ENCODE measurements at regions not wholly inside any gene's neighbourhood (a gene's known extent, or its start where the extent isn't known, plus 50 kb on each side); places are given as distances from the start of the nearest gene placed in this dataset.

DNA sequence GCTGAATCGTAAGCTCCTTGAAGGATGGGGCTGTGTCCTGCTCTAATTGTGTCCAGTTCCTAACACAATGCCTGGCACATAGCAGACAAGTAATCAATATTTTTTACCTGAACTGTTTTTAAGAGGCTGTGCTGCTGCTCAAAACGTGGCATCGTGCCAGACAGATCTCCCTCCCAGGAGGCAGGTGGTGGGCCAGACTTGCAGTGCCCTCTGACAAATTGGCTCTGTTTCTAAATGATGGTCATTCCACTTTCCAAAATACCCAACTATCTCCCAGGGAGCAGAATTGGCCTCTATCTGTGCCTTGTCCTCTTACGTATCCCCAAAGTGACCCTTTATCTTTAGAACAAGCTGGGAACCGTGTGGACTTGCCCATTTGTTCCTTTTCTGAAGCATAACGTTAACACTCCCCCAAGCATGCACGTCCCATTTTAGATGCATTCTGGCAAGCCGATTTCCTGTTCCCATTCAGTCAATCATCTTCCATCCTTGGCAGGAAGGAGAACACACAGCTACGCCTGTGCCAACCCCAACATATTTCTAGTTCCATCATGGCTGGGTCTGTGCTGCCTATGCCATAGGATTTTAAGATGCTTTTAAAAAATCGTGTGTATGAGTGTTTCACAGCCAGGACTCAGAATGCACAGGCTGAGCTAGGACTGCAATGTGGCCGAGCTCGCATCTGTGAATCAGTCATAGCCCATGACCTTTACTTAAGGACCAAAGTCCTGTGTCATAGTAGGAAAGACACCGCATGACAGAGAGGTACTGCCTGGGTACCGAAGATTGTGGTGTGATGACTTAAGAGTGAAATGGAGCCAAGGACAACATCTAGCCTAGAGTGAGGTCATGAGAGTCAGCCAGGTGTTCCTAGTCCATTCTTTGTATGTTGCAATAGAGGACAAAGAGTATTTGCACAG lies 408.6 kb downstream of the PRDM2 start:
- DNase-seq = no peak

GRCh38 chr1:14109276-14109635 lies 409.3 kb downstream of the PRDM2 start:
- DNase-seq = no peak

- DNase-seq = no peak
These were observed 410.1 kb downstream of the PRDM2 start for GRCh38 chr1:14110040-14110439.

DNA sequence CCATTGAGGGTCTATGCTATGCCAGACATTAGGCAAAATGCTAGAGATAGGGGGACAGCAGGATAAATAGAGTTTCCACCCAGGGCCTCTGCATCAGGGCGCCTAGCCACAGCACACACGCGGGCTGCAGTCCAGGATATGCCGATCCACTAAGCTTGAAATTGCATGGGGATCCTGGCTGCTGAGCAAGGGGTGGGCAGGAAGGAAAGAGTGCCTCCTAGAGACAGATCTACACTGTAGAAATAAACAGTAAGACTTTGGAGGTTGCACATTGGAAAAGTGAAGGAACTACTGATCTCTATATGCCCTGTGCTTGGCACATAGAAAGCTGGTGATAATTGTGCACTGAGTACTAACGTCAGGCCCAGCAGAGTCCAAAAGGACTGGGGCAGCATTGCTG lies 411.1 kb downstream of the PRDM2 start:
- no peak for DNase-seq

GRCh38 chr1:14112613-14113012 lies 412.6 kb downstream of the PRDM2 start:
- no peak for DNase-seq

DNA sequence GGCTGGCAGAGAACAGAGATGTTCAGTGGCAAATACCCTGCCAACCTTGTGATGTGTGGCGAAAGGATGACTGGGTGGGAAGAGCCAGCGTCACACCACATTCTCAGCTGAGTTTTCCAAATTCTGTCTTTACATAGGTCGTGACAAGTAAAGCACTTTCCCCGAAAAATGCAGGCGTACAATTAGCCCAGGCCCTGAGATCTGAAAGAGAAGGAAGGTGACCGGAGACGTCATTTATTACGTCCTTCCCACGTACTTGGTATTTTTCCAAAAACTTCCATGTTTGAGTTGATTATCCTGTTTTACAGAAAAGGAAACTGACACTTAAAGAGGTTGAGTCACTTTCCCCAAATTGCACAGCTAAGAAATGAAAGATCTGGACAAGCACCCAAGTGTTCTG lies 413.3 kb downstream of the PRDM2 start:
- no peak for DNase-seq

DNA sequence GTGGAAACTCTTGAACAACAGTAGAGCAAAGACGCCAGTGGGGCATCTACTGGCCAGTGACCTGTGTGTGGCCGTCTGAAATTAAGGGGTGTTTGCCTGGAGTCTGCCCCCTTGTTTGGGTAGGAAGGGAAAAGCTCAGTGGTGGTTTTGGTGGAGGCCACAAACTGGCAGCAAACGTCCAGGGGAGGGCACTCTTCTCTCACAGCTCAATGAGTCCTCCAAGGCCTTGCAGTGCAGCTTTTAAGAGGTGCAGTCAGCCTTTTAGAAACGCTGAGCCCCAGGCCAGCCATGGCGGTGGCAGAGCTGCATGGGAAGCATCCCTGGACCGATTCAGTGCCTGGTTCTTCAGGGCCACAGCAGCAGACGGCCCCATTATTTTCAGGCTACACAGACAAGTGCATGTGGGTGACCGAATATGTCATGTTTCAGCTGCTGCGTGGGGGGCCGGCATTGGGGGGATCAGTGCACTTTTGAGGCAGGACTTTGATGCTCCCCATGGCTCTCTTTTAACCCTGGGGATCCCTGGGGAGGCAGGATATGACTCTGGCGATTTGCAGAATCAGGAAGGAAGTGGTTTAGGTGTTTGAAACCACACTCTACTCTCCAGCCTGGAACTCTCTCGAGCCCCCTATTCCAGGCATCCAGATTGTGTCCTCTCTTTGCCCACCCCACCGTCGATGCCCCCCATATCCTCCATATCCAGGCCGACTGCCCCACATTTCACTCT lies 414.0 kb downstream of the PRDM2 start:
- peak; percentile 12 to 28 for DNase-seq

GRCh38 chr1:14115976-14116375 lies 416.0 kb downstream of the PRDM2 start:
- no peak for DNase-seq

GRCh38 chr1:14117700-14118099 lies 417.7 kb downstream of the PRDM2 start:
- no peak for DNase-seq

DNA sequence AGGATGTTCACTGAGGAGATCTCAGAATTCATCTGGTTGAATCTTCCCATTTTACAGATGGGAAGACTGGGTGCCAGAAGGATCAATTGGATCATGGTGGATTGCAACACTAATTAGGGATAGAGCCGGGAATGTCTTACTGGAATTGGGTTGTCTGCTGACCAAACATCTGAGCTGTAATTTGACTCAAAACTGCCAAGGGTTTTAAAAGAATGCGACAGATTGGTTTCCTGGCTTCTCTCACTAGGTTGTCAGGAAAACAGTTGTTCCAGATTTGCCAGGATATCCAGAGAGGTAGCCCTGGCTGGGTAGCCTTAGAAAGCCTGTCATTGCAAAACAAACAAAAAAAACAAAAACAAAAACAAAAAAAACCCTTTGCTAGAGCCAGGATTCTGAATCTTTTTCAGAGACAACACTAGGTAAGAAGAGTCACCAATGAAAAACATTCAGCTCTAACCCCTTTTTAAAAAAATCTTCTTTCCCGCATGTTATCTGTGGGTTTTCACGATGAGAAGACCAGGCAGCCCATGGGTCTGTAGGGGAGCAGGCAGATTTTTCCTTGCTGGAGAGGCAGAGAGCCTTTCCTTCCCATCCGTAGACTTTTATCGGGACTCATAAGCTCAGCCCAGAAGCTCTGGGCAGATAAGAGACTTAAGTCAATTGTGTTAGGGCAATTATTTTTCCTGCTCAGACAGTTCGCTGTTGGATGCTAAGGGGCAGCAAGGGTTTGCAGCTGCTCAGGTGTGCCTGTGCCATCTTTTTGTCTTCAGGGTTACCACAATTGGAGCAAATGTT lies 418.9 kb downstream of the PRDM2 start:
- no peak for DNase-seq

GRCh38 chr1:14120895-14121294 lies 420.9 kb downstream of the PRDM2 start:
- DNase-seq = no peak

GRCh38 chr1:14128096-14128495 lies 428.1 kb downstream of the PRDM2 start:
- no peak for DNase-seq

- DNase-seq = no peak
These were observed 429.0 kb downstream of the PRDM2 start for GRCh38 chr1:14129009-14129408.

DNA sequence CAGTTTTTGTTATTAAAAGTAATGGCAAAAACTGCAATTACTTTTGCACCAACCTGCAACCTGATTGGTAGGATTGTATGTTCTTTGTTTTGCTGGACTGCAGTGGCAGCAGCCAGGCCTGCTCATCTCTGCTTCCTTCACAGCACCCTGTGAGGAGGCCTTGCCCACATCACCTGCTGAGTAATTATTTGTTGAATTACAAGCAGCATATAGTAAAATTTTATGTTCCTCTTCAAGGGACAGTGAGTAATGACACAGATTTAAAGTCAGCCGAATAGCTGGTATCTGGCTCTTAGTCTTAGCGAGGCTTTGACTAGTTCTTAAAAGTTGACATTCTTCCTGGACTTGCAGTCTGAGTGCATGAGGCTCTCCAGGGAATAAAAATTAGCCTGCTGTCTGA lies 435.1 kb downstream of the PRDM2 start:
- DNase-seq = no peak

DNA sequence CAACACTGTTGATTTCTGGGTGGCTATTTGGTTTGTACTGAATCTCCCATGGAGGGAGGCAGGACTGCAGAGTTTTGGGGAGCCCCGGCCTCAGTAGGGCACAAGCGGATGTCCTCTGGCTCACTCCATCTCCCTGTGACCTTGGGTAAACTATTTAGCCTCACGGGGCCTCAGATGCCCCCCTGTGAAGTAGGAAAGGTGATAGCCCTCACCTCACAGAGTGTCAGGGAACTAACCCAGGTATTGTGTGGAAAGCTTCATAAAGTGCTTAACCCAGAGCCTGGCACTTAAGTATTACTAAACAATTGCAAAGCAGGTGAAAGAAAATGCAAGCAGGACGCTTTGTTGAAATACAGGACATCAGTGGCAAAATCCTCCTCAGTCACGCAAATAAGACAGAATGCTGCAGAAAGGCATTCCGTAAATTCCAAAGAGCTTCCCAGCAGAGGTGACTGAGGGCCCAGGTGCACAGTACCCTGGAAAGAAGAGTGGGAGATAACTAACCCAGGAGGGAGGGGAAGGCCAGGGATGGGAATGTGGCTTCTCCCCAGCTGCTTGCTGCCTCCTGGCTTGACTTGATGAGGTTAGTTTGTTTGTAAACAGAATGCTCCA lies 436.3 kb downstream of the PRDM2 start:
- DNase-seq = no peak

- DNase-seq = no peak
These were observed 436.9 kb downstream of the PRDM2 start for GRCh38 chr1:14136881-14137280.

DNA sequence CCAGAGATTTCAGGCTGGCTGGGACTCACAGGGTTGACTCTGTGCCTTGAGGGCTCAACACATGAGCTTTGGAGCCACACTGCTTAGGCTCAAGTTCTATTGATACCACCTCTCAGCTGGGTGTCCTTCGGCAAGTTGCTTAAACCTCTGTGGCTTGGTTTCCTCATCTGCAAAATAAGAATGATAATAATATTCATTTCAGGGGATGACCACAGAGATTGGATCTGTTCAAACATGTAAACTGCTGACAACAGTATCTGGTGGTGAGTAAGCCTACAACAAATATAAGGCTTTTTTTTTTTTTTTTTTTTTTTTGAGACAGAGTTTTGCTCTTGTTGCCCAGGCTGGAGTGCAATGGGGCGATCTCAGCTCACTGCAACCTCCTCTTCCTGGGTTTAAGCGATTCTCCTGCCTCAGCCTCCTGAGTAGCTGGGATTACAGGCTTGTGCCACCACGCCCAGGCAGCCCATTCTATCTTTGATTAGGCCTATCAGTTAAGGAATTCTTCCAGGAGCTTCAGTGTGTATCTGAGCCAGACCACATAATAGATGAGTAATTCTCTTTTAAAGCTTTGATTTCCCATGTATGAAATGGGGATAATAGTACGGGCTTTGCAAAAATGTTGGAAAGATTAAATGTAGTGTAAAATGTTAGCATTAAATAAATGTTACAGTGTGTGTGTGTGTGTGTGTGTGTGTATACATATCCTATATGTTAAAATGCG lies 437.6 kb downstream of the PRDM2 start:
- DNase-seq = no peak

DNA sequence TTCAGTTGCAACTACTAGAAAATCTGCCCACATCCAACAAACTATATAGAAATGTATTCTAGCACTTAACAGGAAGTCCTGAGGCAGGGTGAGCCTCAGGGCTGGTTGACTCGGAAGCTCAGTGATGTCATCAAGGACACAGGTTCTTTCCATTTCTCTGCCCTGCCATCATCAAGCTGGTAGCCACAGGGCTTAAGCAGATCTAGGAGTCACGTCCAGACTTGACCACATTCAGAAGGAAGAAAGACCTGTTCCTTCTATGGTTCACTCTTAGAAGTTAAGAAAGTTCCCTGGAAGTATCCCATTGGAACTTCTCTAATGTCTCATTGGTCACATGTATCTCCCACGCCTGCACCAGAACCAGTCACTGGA lies 438.1 kb downstream of the PRDM2 start:
- DNase-seq = no peak

DNA sequence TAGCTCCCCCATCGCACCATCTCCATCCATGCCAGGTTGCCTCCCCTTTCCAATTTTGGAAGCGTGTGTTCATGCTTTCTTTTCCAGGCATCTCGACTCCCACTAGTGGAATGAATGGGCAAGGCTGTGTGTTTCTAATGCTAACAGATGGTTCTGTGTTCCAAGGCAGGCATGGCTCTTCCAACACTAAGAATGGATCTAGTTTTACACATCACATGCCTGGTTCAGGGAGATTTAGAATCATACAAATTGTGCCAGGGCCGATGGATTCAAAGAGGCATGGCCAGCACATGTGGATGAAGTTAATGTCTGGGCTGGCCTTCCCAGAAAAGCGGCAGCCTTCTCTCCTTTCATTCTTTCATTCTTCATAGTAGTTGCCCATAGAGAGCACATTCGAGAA lies 438.7 kb downstream of the PRDM2 start:
- no peak for DNase-seq

GRCh38 chr1:14140831-14141401 lies 440.9 kb downstream of the PRDM2 start:
- DNase-seq = no peak

GRCh38 chr1:14141656-14142055 lies 441.7 kb downstream of the PRDM2 start:
- DNase-seq = no peak
